ENCODE measurements at regions not wholly inside any gene's neighbourhood (a gene's known extent, or its start where the extent isn't known, plus 50 kb on each side); places are given as distances from the start of the nearest gene placed in this dataset.

GRCh38 chr18:21928925-21929324 lies 188.3 kb downstream of the MIB1 start:
- Histone ChIP-seq H3K9me3 (ENCODE audit: control insufficient read depth, low read length) (no peaks in the 10 kb centered on the region), H3K36me3 (ENCODE audit: control insufficient read depth, insufficient read depth, low read length) (no peaks in the 10 kb centered on the region), H3K4me1 (ENCODE audit: control insufficient read depth, insufficient read depth, low read length) (peaks cover 14% of the 10 kb centered on the region), H3K27ac (ENCODE audit: low read depth, low read length) (no peak overlapping the region), H3K9ac (ENCODE audit: extremely low read depth, low read length, poor library complexity, severe bottlenecking) (no peak overlapping the region), H3K4me3 (ENCODE audit: low read length) (no peak overlapping the region), H3K27me3 (ENCODE audit: control insufficient read depth, insufficient read depth, low read length, poor library complexity, severe bottlenecking) (no peaks in the 10 kb centered on the region)
- TF ChIP-seq CTCF (conservative IDR thresholded peaks at IDR 0.05) = peak; percentile 56
- Mint-ChIP-seq H3K36me3 (ENCODE audit: low read depth) (no peaks in the 10 kb centered on the region), H3K4me3 (no peak overlapping the region), H3K27ac (no peak overlapping the region), H3K27me3 (ENCODE audit: insufficient read depth) (no peaks in the 10 kb centered on the region), H3K4me1 (peaks cover 29% of the 10 kb centered on the region), H3K9me3 (no peaks in the 10 kb centered on the region)
- no peak for DNase-seq
- WGBS, 2 experiments (ENCODE audit: insufficient coverage in 1 of 2, insufficient read length in 1 of 2) = 65 to 86% methylated on average over 1 to 4 of the region's 4 CpGs

- 97 to 98% methylated on average over 3 to 6 of the region's 6 CpGs for WGBS, 2 experiments (ENCODE audit: insufficient coverage in 1 of 2, insufficient read length in 1 of 2)
- Mint-ChIP-seq H3K4me1 (peaks cover 40% of the 10 kb centered on the region), H3K9me3 (no peaks in the 10 kb centered on the region), H3K27ac (no peak overlapping the region), H3K4me3 (no peak overlapping the region), H3K27me3 (ENCODE audit: insufficient read depth) (no peaks in the 10 kb centered on the region), H3K36me3 (ENCODE audit: low read depth) (no peaks in the 10 kb centered on the region)
- DNase-seq = no peak
- H3K27me3 ChIP-seq (ENCODE audit: control insufficient read depth, insufficient read depth, low read length, poor library complexity, severe bottlenecking) = no peaks in the 10 kb centered on the region
- no peak overlapping the region for H3K4me3 ChIP-seq (ENCODE audit: low read length)
- H3K36me3 ChIP-seq (ENCODE audit: control insufficient read depth, insufficient read depth, low read length) = no peaks in the 10 kb centered on the region
- TF ChIP-seq CTCF (conservative IDR thresholded peaks at IDR 0.05) = no peak
- H3K9me3 ChIP-seq (ENCODE audit: control insufficient read depth, low read length) = no peaks in the 10 kb centered on the region
- H3K4me1 ChIP-seq (ENCODE audit: control insufficient read depth, insufficient read depth, low read length) = peaks cover 22% of the 10 kb centered on the region
- H3K27ac ChIP-seq (ENCODE audit: low read depth, low read length) = no peak overlapping the region
- no peak overlapping the region for H3K9ac ChIP-seq (ENCODE audit: extremely low read depth, low read length, poor library complexity, severe bottlenecking)
These were observed 189.6 kb downstream of the MIB1 start for GRCh38 chr18:21930177-21930576.

GRCh38 chr18:21933931-21934765 lies 193.6 kb downstream of the MIB1 start:
- Histone ChIP-seq H3K9me3 (ENCODE audit: control insufficient read depth, low read length) (peaks cover 8% of the 10 kb centered on the region), H3K9ac (ENCODE audit: extremely low read depth, low read length, poor library complexity, severe bottlenecking) (peak overlapping the region; percentile 53), H3K4me1 (ENCODE audit: control insufficient read depth, insufficient read depth, low read length) (peaks cover 22% of the 10 kb centered on the region), H3K36me3 (ENCODE audit: control insufficient read depth, insufficient read depth, low read length) (no peaks in the 10 kb centered on the region), H3K4me3 (ENCODE audit: low read length) (no peak overlapping the region), H3K27ac (ENCODE audit: low read depth, low read length) (peak overlapping the region; percentile 14), H3K27me3 (ENCODE audit: control insufficient read depth, insufficient read depth, low read length, poor library complexity, severe bottlenecking) (no peaks in the 10 kb centered on the region)
- H3K4me3 Mint-ChIP-seq = no peak overlapping the region
- no peaks in the 10 kb centered on the region for H3K36me3 Mint-ChIP-seq (ENCODE audit: low read depth)
- peak overlapping the region; percentile 95 for H3K27ac Mint-ChIP-seq
- H3K4me1 Mint-ChIP-seq = peaks cover 40% of the 10 kb centered on the region
- peak; percentile 70 for TF ChIP-seq CTCF (conservative IDR thresholded peaks at IDR 0.05)
- DNase-seq = peak; percentile 91
- H3K27me3 Mint-ChIP-seq (ENCODE audit: insufficient read depth) = peaks cover 7% of the 10 kb centered on the region
- 13 to 30% methylated on average over 8 to 10 of the region's 10 CpGs for WGBS, 2 experiments (ENCODE audit: insufficient coverage in 1 of 2, insufficient read length in 1 of 2)
- no peaks in the 10 kb centered on the region for H3K9me3 Mint-ChIP-seq

All from endodermal cell (in vitro differentiated cells).